WTC11 (cell line): ENCODE measurements at regions not wholly inside any gene's neighbourhood (a gene's known extent, or its start where the extent isn't known, plus 50 kb on each side); places are given as distances from the start of the nearest gene placed in this dataset.

Experiments
- ATAC-seq: fragments of 200-7000 bp; cut with Tn5 transposase; 2 replicates; pipeline ENCODE4 v1.10.0; 2021; ENCODE audit warnings: mild to moderate bottlenecking, moderate library complexity
- CTCF ChIA-PET: fragments of 300-600 bp; sonication (Branson Sonifier 250); formaldehyde crosslinking; loops from one replicate; lab custom pipeline; 2021; ENCODE audit warnings: antibody characterized with exemption; lab: Charles Lee
- POLR2A ChIA-PET: fragments of 350-600 bp; sonication (Branson Sonifier 250); formaldehyde crosslinking; loops from one replicate; lab custom pipeline; 2021; ENCODE audit warnings: antibody characterized with exemption; lab: Charles Lee
- DNase-seq: peaks from one replicate; pipeline ENCODE4 v3.0.0; 2021; ENCODE audit warnings: low spot score
- H3K27ac Mint-ChIP-seq: 2 replicates; pipeline ENCODE4 v1.8.0; 2021; ENCODE audit warnings: mixed read lengths
- H3K27me3 Mint-ChIP-seq: 2 replicates; pipeline ENCODE4 v1.8.0; 2021; ENCODE audit warnings: low read depth, mild to moderate bottlenecking, moderate library complexity, mixed read lengths
- H3K36me3 Mint-ChIP-seq: 2 replicates; pipeline ENCODE4 v1.8.0; 2021; ENCODE audit warnings: mixed read lengths
- H3K4me1 Mint-ChIP-seq: 2 replicates; pipeline ENCODE4 v1.8.0; 2022; ENCODE audit warnings: mixed read lengths
- H3K4me3 Mint-ChIP-seq: 2 replicates; pipeline ENCODE4 v1.8.0; 2021; ENCODE audit warnings: mild to moderate bottlenecking, moderate library complexity, mixed read lengths
- H3K9me3 Mint-ChIP-seq: 2 replicates; pipeline ENCODE4 v1.8.0; 2021; ENCODE audit warnings: mixed read lengths
- ARID4B ChIP-seq: sonication (generic); formaldehyde crosslinking; IDR thresholded peaks from 2 replicates; pipeline ENCODE4 v1.8.0; 2023; ENCODE audit warnings: missing genetic modification reagents, mild to moderate bottlenecking, borderline replicate concordance
- CREM ChIP-seq: sonication (generic); formaldehyde crosslinking; IDR thresholded peaks from 2 replicates; pipeline ENCODE4 v1.8.1; 2022; ENCODE audit warnings: mild to moderate bottlenecking, missing genetic modification reagents, moderate library complexity
- CTCF ChIP-seq: fragments of 200-600 bp; IDR thresholded peaks from 2 replicates; pipeline ENCODE4 v1.8.0; 2022; ENCODE audit warnings: antibody characterized with exemption
- ELF4 ChIP-seq: sonication (generic); formaldehyde crosslinking; IDR thresholded peaks from 2 replicates; pipeline ENCODE4 v1.8.1; 2022; ENCODE audit warnings: low read depth, mild to moderate bottlenecking, moderate library complexity, missing genetic modification reagents
- ESRRA ChIP-seq: sonication (generic); formaldehyde crosslinking; IDR thresholded peaks from 2 replicates; pipeline ENCODE4 v1.8.1; 2022; ENCODE audit warnings: mild to moderate bottlenecking, missing genetic modification reagents, borderline replicate concordance
- FOXK1 ChIP-seq: sonication (generic); formaldehyde crosslinking; IDR thresholded peaks from 2 replicates; pipeline ENCODE4 v1.8.0; 2022; ENCODE audit warnings: mild to moderate bottlenecking, moderate library complexity, missing genetic modification reagents
- NFE2L1 ChIP-seq: sonication (generic); formaldehyde crosslinking; IDR thresholded peaks from 2 replicates; pipeline ENCODE4 v1.8.1; 2023; ENCODE audit warnings: missing genetic modification reagents
- NFYB ChIP-seq: sonication (generic); formaldehyde crosslinking; conservative IDR thresholded peaks from 2 replicates; pipeline ENCODE4 v1.8.0; 2022; ENCODE audit warnings: low read depth, missing genetic modification reagents
- NR3C1 ChIP-seq: sonication (generic); formaldehyde crosslinking; conservative IDR thresholded peaks from 2 replicates; pipeline ENCODE4 v1.8.1; 2023; ENCODE audit warnings: low read depth, mild to moderate bottlenecking, missing genetic modification reagents
- PREB ChIP-seq: sonication (generic); formaldehyde crosslinking; IDR thresholded peaks from 2 replicates; pipeline ENCODE4 v1.8.1; 2022; ENCODE audit warnings: mild to moderate bottlenecking, missing genetic modification reagents, moderate library complexity, borderline replicate concordance
- SMAD3 ChIP-seq: sonication (generic); formaldehyde crosslinking; IDR thresholded peaks from 2 replicates; pipeline ENCODE4 v1.8.0; 2022; ENCODE audit warnings: missing genetic modification reagents, mild to moderate bottlenecking, borderline replicate concordance
- SMAD4 ChIP-seq: sonication (generic); formaldehyde crosslinking; IDR thresholded peaks from 2 replicates; pipeline ENCODE4 v1.8.0; 2022; ENCODE audit warnings: mild to moderate bottlenecking, missing genetic modification reagents
- TEAD1 ChIP-seq: sonication (generic); formaldehyde crosslinking; IDR thresholded peaks from 2 replicates; pipeline ENCODE4 v1.8.0; 2022; ENCODE audit warnings: mild to moderate bottlenecking, missing genetic modification reagents
- USF1 ChIP-seq: sonication (generic); formaldehyde crosslinking; IDR thresholded peaks from 2 replicates; pipeline ENCODE4 v1.8.0; 2022; ENCODE audit warnings: mild to moderate bottlenecking, missing genetic modification reagents
- USF2 ChIP-seq: sonication (generic); formaldehyde crosslinking; IDR thresholded peaks from 2 replicates; pipeline ENCODE4 v1.8.1; 2023; ENCODE audit warnings: mild to moderate bottlenecking, missing genetic modification reagents, moderate library complexity
- ZMAT4 ChIP-seq: fragments of 250-450 bp; sonication (Bioruptor Pico); IDR thresholded peaks from 2 replicates; pipeline ENCODE4 v1.9.0; 2021; ENCODE audit warnings: mild to moderate bottlenecking
- ZNF121 ChIP-seq: sonication (generic); formaldehyde crosslinking; IDR thresholded peaks from 2 replicates; pipeline ENCODE4 v1.8.0; 2023; ENCODE audit warnings: missing genetic modification reagents
- ZNF263 ChIP-seq: sonication (generic); formaldehyde crosslinking; IDR thresholded peaks from 2 replicates; pipeline ENCODE4 v1.8.1; 2022; ENCODE audit warnings: low read depth, mild to moderate bottlenecking, moderate library complexity, missing genetic modification reagents
- ZNF317 ChIP-seq: sonication (generic); formaldehyde crosslinking; IDR thresholded peaks from 2 replicates; pipeline ENCODE4 v1.8.1; 2023; ENCODE audit warnings: low read depth, mild to moderate bottlenecking, moderate library complexity, missing genetic modification reagents, borderline replicate concordance
- ZNF671 ChIP-seq: fragments of 250-450 bp; sonication (Bioruptor Pico); IDR thresholded peaks from 2 replicates; pipeline ENCODE4 v1.8.0; 2021; ENCODE audit warnings: mild to moderate bottlenecking

- ChIA-PET CTCF (interaction anchor here (1.2 to 1.9 kb wide), 2 partner anchors 23 to 305 kb away, joined by 3 to 7 read pairs; no protein-coding TSS in a partner anchor), POLR2A (no interaction called here)
- TF ChIP-seq CREM (CRISPR knock-in tag) (no peak), CTCF (0 out of 2 replicates have a peak, but pooled peaks have one; percentile 11)
- Mint-ChIP-seq H3K36me3 (no peaks in the 10 kb centered on the region), H3K9me3 (no peaks in the 10 kb centered on the region), H3K27ac (no peak overlapping the region), H3K4me1 (no peaks in the 10 kb centered on the region), H3K27me3 (no peaks in the 10 kb centered on the region), H3K4me3 (no peak overlapping the region)
- peak; percentile 60 for DNase-seq
- peak; percentile 95 for ATAC-seq
Measured at GRCh38 chr4:81375745-81376144, 96.0 kb downstream of the RASGEF1B start.

- Mint-ChIP-seq H3K4me3 (no peak overlapping the region), H3K4me1 (no peaks in the 10 kb centered on the region), H3K36me3 (no peaks in the 10 kb centered on the region), H3K9me3 (peaks cover 8% of the 10 kb centered on the region), H3K27ac (no peak overlapping the region), H3K27me3 (no peaks in the 10 kb centered on the region; the same call in 1 of the 2 replicates)
- DNase-seq (no peak), ATAC-seq (no peak)
- ChIA-PET POLR2A (no interaction called here), CTCF (interaction anchor here (3.2 kb wide), 1 partner anchor 18 kb away, joined by 7 read pairs; no protein-coding TSS in a partner anchor)
- TF ChIP-seq PREB (CRISPR knock-in tag) (no peak), NR3C1 (no peak), SMAD3 (CRISPR knock-in tag) (no peak), FOXK1 (no peak), ZNF317 (CRISPR knock-in tag) (no peak), NFE2L1 (CRISPR knock-in tag) (no peak)
Measured at GRCh38 chr4:81369886-81370285, 101.8 kb downstream of the RASGEF1B start.

- no peak overlapping the region for H3K27ac Mint-ChIP-seq
- TF ChIP-seq ZNF671 (CRISPR knock-in tag), result no peak
- no peak for TF ChIP-seq ZMAT4 (CRISPR knock-in tag)
- TF ChIP-seq ZNF121, result no peak
- TF ChIP-seq NFYB (CRISPR knock-in tag), result no peak
- no peak for TF ChIP-seq ELF4 (CRISPR knock-in tag)
- no peak for TF ChIP-seq USF1 (CRISPR knock-in tag)
- TF ChIP-seq NFE2L1 (CRISPR knock-in tag), result no peak
- no peak for TF ChIP-seq ESRRA (CRISPR knock-in tag)
- TF ChIP-seq TEAD1 (CRISPR knock-in tag), result no peak
- TF ChIP-seq ARID4B (CRISPR knock-in tag), result no peak
- TF ChIP-seq CTCF, result no peak
- TF ChIP-seq USF2, result no peak
- TF ChIP-seq ZNF263, result no peak
- TF ChIP-seq SMAD4 (CRISPR knock-in tag), result no peak
- TF ChIP-seq, all 79 proteins: peak for 0
- H3K9me3 Mint-ChIP-seq, result peaks cover 8% of the 10 kb centered on the region
- peaks cover 15% of the 10 kb centered on the region for H3K4me1 Mint-ChIP-seq
- no peak for DNase-seq
- no peaks in the 10 kb centered on the region for H3K36me3 Mint-ChIP-seq
- ChIA-PET CTCF (no interaction called here), POLR2A (no interaction called here)
- H3K4me3 Mint-ChIP-seq, result no peak overlapping the region
- H3K27me3 Mint-ChIP-seq, result no peaks in the 10 kb centered on the region; the same call in 1 of the 2 replicates
- ATAC-seq, result no peak
Measured at GRCh38 chr4:81366779-81367178, 104.9 kb downstream of the RASGEF1B start.
